ENCODE measurements at regions not wholly inside any gene's neighbourhood (a gene's known extent, or its start where the extent isn't known, plus 50 kb on each side); places are given as distances from the start of the nearest gene placed in this dataset.

GRCh38 chr7:52779004-52779403 lies 256.4 kb upstream of the POM121L12 start:
- no peaks in the 10 kb centered on the region for H3K4me1 ChIP-seq
- H3K4me3 ChIP-seq (ENCODE audit: low read depth, low read length), result no peak overlapping the region
- H3K27ac Mint-ChIP-seq (ENCODE audit: unreplicated experiment), result no peak overlapping the region
- no peak overlapping the region for H3K4me3 Mint-ChIP-seq (ENCODE audit: unreplicated experiment)
- no TSS peak for BruUV-seq (replicated peaks)
- H3K36me3 Mint-ChIP-seq (ENCODE audit: insufficient read depth, unreplicated experiment), result no peaks in the 10 kb centered on the region
- POLR2A ChIA-PET, result no interaction called here
- intact Hi-C loops (cut with micrococcal nuclease; ENCODE audit: unreplicated experiment), result no loop called here
- peaks cover 14% of the 10 kb centered on the region; the same call in 1 of the 2 replicates for H3K9me3 ChIP-seq
- CTCF ChIA-PET, result no interaction called here
- peaks cover 18% of the 10 kb centered on the region for H3K9me3 Mint-ChIP-seq (ENCODE audit: unreplicated experiment)
- no peaks in the 10 kb centered on the region for H3K36me3 ChIP-seq (ENCODE audit: control insufficient read depth, insufficient read depth, low read length)
- no peak for DNase-seq
- no peaks in the 10 kb centered on the region for H3K27me3 ChIP-seq (replicated peaks; ENCODE audit: control insufficient read depth, insufficient read depth, low read length)
- H3K4me1 Mint-ChIP-seq (ENCODE audit: low read depth, unreplicated experiment), result no peaks in the 10 kb centered on the region
- TF ChIP-seq CTCF (IDR thresholded peaks at IDR 0.05; ENCODE audit: insufficient read depth in 1 of 2, low read depth in 1 of 2, low read length in 1 of 2, severe bottlenecking in 1 of 2, unreplicated experiment in 1 of 2), result no peak
- H3K27me3 Mint-ChIP-seq (ENCODE audit: insufficient read depth, unreplicated experiment), result no peaks in the 10 kb centered on the region

- Histone ChIP-seq H3K9me3 (peaks cover 14% of the 10 kb centered on the region; the same call in 1 of the 2 replicates), H3K4me1 (no peaks in the 10 kb centered on the region), H3K4me3 (ENCODE audit: low read depth, low read length) (no peak overlapping the region), H3K27me3 (replicated peaks; ENCODE audit: control insufficient read depth, insufficient read depth, low read length) (no peaks in the 10 kb centered on the region), H3K36me3 (ENCODE audit: control insufficient read depth, insufficient read depth, low read length) (no peaks in the 10 kb centered on the region)
- H3K27ac Mint-ChIP-seq (ENCODE audit: unreplicated experiment), result no peak overlapping the region
- TF ChIP-seq CTCF (IDR thresholded peaks at IDR 0.05; ENCODE audit: insufficient read depth in 1 of 2, low read depth in 1 of 2, low read length in 1 of 2, severe bottlenecking in 1 of 2, unreplicated experiment in 1 of 2), result no peak
- no peaks in the 10 kb centered on the region for H3K27me3 Mint-ChIP-seq (ENCODE audit: insufficient read depth, unreplicated experiment)
- no TSS peak for BruUV-seq (replicated peaks)
- peaks cover 18% of the 10 kb centered on the region for H3K9me3 Mint-ChIP-seq (ENCODE audit: unreplicated experiment)
- ChIA-PET CTCF (no interaction called here), POLR2A (no interaction called here)
- H3K4me1 Mint-ChIP-seq (ENCODE audit: low read depth, unreplicated experiment), result no peaks in the 10 kb centered on the region
- no peaks in the 10 kb centered on the region for H3K36me3 Mint-ChIP-seq (ENCODE audit: insufficient read depth, unreplicated experiment)
- DNase-seq, result no peak
- no peak overlapping the region for H3K4me3 Mint-ChIP-seq (ENCODE audit: unreplicated experiment)
- intact Hi-C loops (cut with micrococcal nuclease; ENCODE audit: unreplicated experiment), result no loop called here
Observed at GRCh38 chr7:52777051-52777822, 258.2 kb upstream of the POM121L12 start.

- H3K9me3 ChIP-seq, result peaks cover 14% of the 10 kb centered on the region; the same call in 1 of the 2 replicates
- intact Hi-C loops (cut with micrococcal nuclease; ENCODE audit: unreplicated experiment), result no loop called here
- H3K27me3 Mint-ChIP-seq (ENCODE audit: insufficient read depth, unreplicated experiment), result no peaks in the 10 kb centered on the region
- CTCF ChIA-PET, result no interaction called here
- no peaks in the 10 kb centered on the region for H3K36me3 Mint-ChIP-seq (ENCODE audit: insufficient read depth, unreplicated experiment)
- no peak for TF ChIP-seq CTCF (IDR thresholded peaks at IDR 0.05; ENCODE audit: insufficient read depth in 1 of 2, low read depth in 1 of 2, low read length in 1 of 2, severe bottlenecking in 1 of 2, unreplicated experiment in 1 of 2)
- H3K9me3 Mint-ChIP-seq (ENCODE audit: unreplicated experiment), result peaks cover 18% of the 10 kb centered on the region
- no peak for DNase-seq
- POLR2A ChIA-PET, result no interaction called here
- no peak overlapping the region for H3K27ac Mint-ChIP-seq (ENCODE audit: unreplicated experiment)
- H3K4me3 ChIP-seq (ENCODE audit: low read depth, low read length), result no peak overlapping the region
- no peak overlapping the region for H3K4me3 Mint-ChIP-seq (ENCODE audit: unreplicated experiment)
- H3K4me1 ChIP-seq, result no peaks in the 10 kb centered on the region
- BruUV-seq (replicated peaks), result no TSS peak
- H3K27me3 ChIP-seq (replicated peaks; ENCODE audit: control insufficient read depth, insufficient read depth, low read length), result no peaks in the 10 kb centered on the region
- H3K36me3 ChIP-seq (ENCODE audit: control insufficient read depth, insufficient read depth, low read length), result no peaks in the 10 kb centered on the region
- no peaks in the 10 kb centered on the region for H3K4me1 Mint-ChIP-seq (ENCODE audit: low read depth, unreplicated experiment)
Observed at GRCh38 chr7:52775876-52776275, 259.6 kb upstream of the POM121L12 start.

Data from Caco-2 (cell line).